Spleen (tissue), 11 donors: ENCODE measurements at regions not wholly inside any gene's neighbourhood (a gene's known extent, or its start where the extent isn't known, plus 50 kb on each side); places are given as distances from the start of the nearest gene placed in this dataset.

Experiments used
- DNase-seq: peaks from one replicate; pipeline ENCODE4 v3.0.0-alpha.2; 2020
- H3K27ac ChIP-seq, 8 donors: fragments of 200-600 bp; sonication (generic) in 7 of 8; 1 replicate in 4 of 8; 2 replicates in 4 of 8; pipeline versions ENCODE4 v1.5.0 to v1.8.0; 2016 to 2021; ENCODE audit warnings: inconsistent platforms in 4 of 8, mild to moderate bottlenecking in 4 of 8, moderate library complexity in 1 of 8
- H3K27me3 ChIP-seq, 7 donors: fragments of 200-600 bp; sonication (generic) in 6 of 7; replicated peaks in 1 of 7; 1 replicate in 4 of 7; 2 replicates in 3 of 7; pipeline versions ENCODE4 v1.5.0 to v1.8.0; 2016 to 2021; ENCODE audit warnings: inconsistent platforms in 3 of 7, mild to moderate bottlenecking in 1 of 7
- H3K36me3 ChIP-seq, 6 donors: fragments of 200-600 bp; sonication (generic) in 5 of 6; 1 replicate in 4 of 6; 2 replicates in 2 of 6; pipeline versions ENCODE4 v1.5.0 to v1.8.0; 2016 to 2021; ENCODE audit warnings: inconsistent platforms in 2 of 6
- H3K4me1 ChIP-seq, 6 donors: fragments of 200-600 bp; sonication (generic) in 5 of 6; 1 replicate in 3 of 6; 2 replicates in 3 of 6; pipeline versions ENCODE4 v1.5.0 to v1.8.0; 2016 to 2021; ENCODE audit warnings: inconsistent platforms in 3 of 6
- H3K4me3 ChIP-seq, 8 donors: fragments of 200-600 bp; sonication (generic) in 7 of 8; 1 replicate in 4 of 8; 2 replicates in 4 of 8; pipeline versions ENCODE4 v1.5.0 to v1.8.0; 2016 to 2021; ENCODE audit warnings: inconsistent platforms in 4 of 8, mild to moderate bottlenecking in 4 of 8, moderate library complexity in 2 of 8
- H3K9me3 ChIP-seq, 8 donors: fragments of 200-600 bp; sonication (generic) in 7 of 8; 1 replicate in 4 of 8; 2 replicates in 4 of 8; pipeline versions ENCODE4 v1.5.0 to v1.8.0; 2016 to 2021; ENCODE audit warnings: inconsistent platforms in 4 of 8
- POLR2A ChIP-seq, 3 donors: fragments of 450-650 bp; IDR thresholded peaks; one replicate each; pipeline ENCODE4 v1.5.1; 2017; ENCODE audit warnings: antibody characterized with exemption in 3 of 3, mild to moderate bottlenecking in 1 of 3
- POLR2AphosphoS5 ChIP-seq, 3 donors: sonication (generic); formaldehyde crosslinking; IDR thresholded peaks; one replicate each; pipeline ENCODE4 v1.5.1; 2017; ENCODE audit warnings: antibody characterized with exemption in 3 of 3
- WGBS, 5 donors: extraction: QIAGEN DNeasy Blood & Tissue Kit in 3 of 5; methylation state at CpG; one replicate each; pipeline versions ENCODE4 v1.1.5 to v1.1.7; 2013 to 2018; 5-methylcytosine and 5-hydroxymethylcytosine counted together
- intact Hi-C: fragments of 100-400 bp; cut with DNase I; formaldehyde crosslinking; loops from one replicate; pipeline ENCODE4 v1.15.0; 2023; ENCODE audit warnings: low total_unique reads
- TF ChIP-seq, protein P1 (sequence below), 11 experiments: fragments of 200-600 bp in 7 of 11; fragments of 450-650 bp in 4 of 11; sonication (generic) in 4 of 11; IDR thresholded peaks in 8 of 11; conservative IDR thresholded peaks in 3 of 11; 1 replicate in 7 of 11; 2 replicates in 4 of 11; pipeline versions ENCODE4 v1.4.0 to v1.8.0; 2016 to 2021; ENCODE audit warnings: antibody characterized with exemption in 11 of 11, inconsistent platforms in 4 of 11, mild to moderate bottlenecking in 1 of 11
- donor health status: healthy with polysubstance abuse.
- donor health status: DM: no; HTN: no; CAD: no; lungs with moderate emphysema.
- donor health status: DM: no; HTN: no; CAD: no.
- donor health status: Bipolar disorder and iron deficiency.
- donor health status: healthy.
- donor health status: DM: no; HTN: no; CAD: no.
- donor health status: DM: yes; HTN: yes; CAD: no.

DNA sequence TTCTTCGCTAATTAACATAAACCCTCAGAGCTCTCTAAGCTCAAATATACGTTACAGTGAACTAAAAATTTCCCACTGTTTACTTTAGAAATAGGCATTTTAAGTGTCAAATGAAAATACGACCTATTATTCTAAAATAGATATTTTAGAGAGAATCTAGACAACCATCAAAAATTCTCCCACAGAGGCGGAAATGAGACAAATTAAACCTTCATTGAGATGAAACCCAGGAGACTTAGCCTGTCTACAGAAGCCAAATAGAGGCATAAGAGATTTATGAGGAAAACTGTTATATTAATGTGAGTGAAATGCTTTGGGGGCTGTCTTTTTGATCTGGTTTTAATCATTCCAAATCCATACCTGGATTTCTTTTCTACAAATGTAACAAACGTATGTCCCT lies 232.0 kb upstream of the GRIA4 start:
- TF ChIP-seq, protein P1, sequence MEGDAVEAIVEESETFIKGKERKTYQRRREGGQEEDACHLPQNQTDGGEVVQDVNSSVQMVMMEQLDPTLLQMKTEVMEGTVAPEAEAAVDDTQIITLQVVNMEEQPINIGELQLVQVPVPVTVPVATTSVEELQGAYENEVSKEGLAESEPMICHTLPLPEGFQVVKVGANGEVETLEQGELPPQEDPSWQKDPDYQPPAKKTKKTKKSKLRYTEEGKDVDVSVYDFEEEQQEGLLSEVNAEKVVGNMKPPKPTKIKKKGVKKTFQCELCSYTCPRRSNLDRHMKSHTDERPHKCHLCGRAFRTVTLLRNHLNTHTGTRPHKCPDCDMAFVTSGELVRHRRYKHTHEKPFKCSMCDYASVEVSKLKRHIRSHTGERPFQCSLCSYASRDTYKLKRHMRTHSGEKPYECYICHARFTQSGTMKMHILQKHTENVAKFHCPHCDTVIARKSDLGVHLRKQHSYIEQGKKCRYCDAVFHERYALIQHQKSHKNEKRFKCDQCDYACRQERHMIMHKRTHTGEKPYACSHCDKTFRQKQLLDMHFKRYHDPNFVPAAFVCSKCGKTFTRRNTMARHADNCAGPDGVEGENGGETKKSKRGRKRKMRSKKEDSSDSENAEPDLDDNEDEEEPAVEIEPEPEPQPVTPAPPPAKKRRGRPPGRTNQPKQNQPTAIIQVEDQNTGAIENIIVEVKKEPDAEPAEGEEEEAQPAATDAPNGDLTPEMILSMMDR (IDR thresholded peaks at IDR 0.05 in 8 of 11, conservative IDR thresholded peaks at IDR 0.05 in 3 of 11): no peak
- 76 to 86% (median 82%) methylated on average over 5 of the region's 5 CpGs for WGBS, 5 donors
- intact Hi-C loops: no loop called here
- Histone ChIP-seq H3K27ac (no peak overlapping the region), H3K4me1 (no peaks in the 10 kb centered on the region), H3K9me3 (peaks cover 0 to 17% (median 12%) of the 10 kb centered on the region in 8 donors), H3K27me3 (no peaks in the 10 kb centered on the region), H3K4me3 (no peak overlapping the region), H3K36me3 (no peaks in the 10 kb centered on the region)
- no peak for DNase-seq

DNA sequence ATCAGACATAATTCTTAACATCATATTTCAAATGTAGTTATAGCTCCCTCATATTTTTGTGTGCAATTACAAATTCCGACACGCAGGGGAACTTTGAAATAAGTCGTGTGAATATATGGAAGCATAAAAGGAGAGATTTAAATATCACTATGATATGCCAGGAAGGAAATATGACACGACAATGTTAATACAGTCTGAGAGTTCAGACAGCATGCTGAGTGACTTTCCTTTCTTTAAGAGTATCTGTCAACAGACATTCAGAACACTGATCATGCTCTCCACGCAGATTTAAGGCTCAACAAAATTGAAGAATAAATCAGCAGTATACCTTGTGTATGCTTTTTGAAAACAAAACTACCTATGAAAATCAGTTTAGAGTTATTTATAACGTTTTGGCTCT lies 232.6 kb upstream of the CARD18 start:
- 41 to 73% (median 67%) methylated on average over 6 of the region's 6 CpGs for WGBS, 5 donors
- DNase-seq: no peak
- intact Hi-C loops: no loop called here

DNA sequence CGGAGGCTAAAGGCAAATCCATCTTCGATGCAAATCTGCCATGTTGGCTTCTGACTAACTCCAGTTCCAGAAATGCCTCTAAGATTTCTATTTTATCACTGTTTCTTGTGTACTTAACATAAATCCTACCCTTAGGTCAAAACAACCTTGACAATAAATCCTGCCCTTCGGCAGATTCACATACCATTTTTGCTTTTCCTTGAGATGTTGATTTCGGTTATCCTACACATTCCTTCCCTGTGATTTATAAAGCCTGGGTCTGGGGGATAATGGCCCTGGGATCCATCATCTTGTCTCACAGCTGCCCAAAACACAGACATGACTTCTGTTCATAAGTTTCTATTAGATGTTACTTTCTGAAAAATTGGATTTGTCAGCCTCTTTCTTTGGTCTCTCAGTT lies 231.7 kb upstream of the CARD18 start:
- 63 to 84% (median 73%) methylated on average over 4 of the region's 4 CpGs for WGBS, 5 donors

More for the DNA sequence above, 232.6 kb upstream of the CARD18 start:
- TF ChIP-seq POLR2AphosphoS5 (IDR thresholded peaks at IDR 0.05): no peak
- TF ChIP-seq POLR2A (IDR thresholded peaks at IDR 0.05): no peak
- TF ChIP-seq, protein P1 (IDR thresholded peaks at IDR 0.05 in 8 of 11, conservative IDR thresholded peaks at IDR 0.05 in 3 of 11): no peak
- Histone ChIP-seq H3K4me1 (no peaks in the 10 kb centered on the region), H3K9me3 (peaks cover 0 to 17% (median 12%) of the 10 kb centered on the region in 8 donors), H3K36me3 (no peaks in the 10 kb centered on the region), H3K27ac (no peak overlapping the region), H3K27me3 (no peaks in the 10 kb centered on the region), H3K4me3 (no peak overlapping the region)

DNA sequence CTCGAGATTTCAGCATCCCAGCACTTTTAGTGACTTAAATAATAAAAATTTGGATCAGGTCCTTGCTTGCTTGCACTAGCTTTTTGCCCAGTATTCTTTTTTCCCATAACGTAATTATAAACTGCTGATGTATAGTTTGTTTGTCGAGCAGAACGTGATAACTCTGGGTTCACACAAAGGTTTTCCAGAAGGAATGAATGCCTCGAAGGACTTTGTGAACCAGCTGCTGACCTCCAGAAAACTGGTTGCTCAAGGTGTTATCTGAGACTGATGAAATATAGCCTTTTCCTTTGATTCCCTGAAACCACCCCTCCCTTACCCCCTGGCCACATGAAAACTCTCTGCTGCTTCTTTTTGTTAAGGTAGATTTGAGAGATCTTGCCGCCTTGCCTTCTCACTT lies 229.1 kb upstream of the CARD18 start:
- Histone ChIP-seq H3K9me3 (no peaks in the 10 kb centered on the region), H3K27me3 (no peaks in the 10 kb centered on the region), H3K27ac (no peak overlapping the region), H3K4me3 (no peak overlapping the region), H3K36me3 (no peaks in the 10 kb centered on the region), H3K4me1 (no peaks in the 10 kb centered on the region)
- TF ChIP-seq POLR2A (IDR thresholded peaks at IDR 0.05) (no peak), POLR2AphosphoS5 (IDR thresholded peaks at IDR 0.05) (no peak)
- TF ChIP-seq, protein P1 (IDR thresholded peaks at IDR 0.05 in 8 of 11, conservative IDR thresholded peaks at IDR 0.05 in 3 of 11): no peak
- WGBS, 5 donors: 58 to 83% (median 65%) methylated on average over 6 of the region's 6 CpGs
- intact Hi-C loops: no loop called here
- DNase-seq: no peak

More for the DNA sequence above, 231.7 kb upstream of the CARD18 start:
- no peak overlapping the region for H3K27ac ChIP-seq
- no peak for DNase-seq
- peaks cover 0 to 13% (median 11%) of the 10 kb centered on the region in 8 donors for H3K9me3 ChIP-seq
- H3K4me1 ChIP-seq: no peaks in the 10 kb centered on the region
- H3K36me3 ChIP-seq: no peaks in the 10 kb centered on the region
- H3K27me3 ChIP-seq: no peaks in the 10 kb centered on the region
- H3K4me3 ChIP-seq: no peak overlapping the region
- intact Hi-C loops: no loop called here
- TF ChIP-seq, protein P1 (IDR thresholded peaks at IDR 0.05 in 8 of 11, conservative IDR thresholded peaks at IDR 0.05 in 3 of 11): no peak
